NCI-H526 (cell line): ENCODE measurements at regions not wholly inside any gene's neighbourhood (a gene's known extent, or its start where the extent isn't known, plus 50 kb on each side); places are given as distances from the start of the nearest gene placed in this dataset.

Experiments used
- DNase-seq, 2 experiments: peaks; one replicate each; lab custom pipeline; 2025; lab: John Stamatoyannopoulos, UW

- no peak for DNase-seq
These were observed 89.0 kb downstream of the UNCX start for GRCh38 chr7:1321411-1322239.

- DNase-seq: no peak
These were observed 89.8 kb downstream of the UNCX start for GRCh38 chr7:1322240-1323110.

- peak in 1 of 2 experiments; percentile 33 for DNase-seq
These were observed 90.7 kb downstream of the UNCX start for GRCh38 chr7:1323178-1324027.

- no peak for DNase-seq
These were observed 91.6 kb downstream of the UNCX start for GRCh38 chr7:1324028-1324900.

GRCh38 chr7:1325246-1325645, 92.6 kb downstream of the UNCX start:
- DNase-seq: peak in 1 of 2 experiments; percentile 39

- no peak for DNase-seq
These were observed 93.2 kb downstream of the UNCX start for GRCh38 chr7:1325646-1326510.

- no peak for DNase-seq
These were observed 93.8 kb downstream of the UNCX start for GRCh38 chr7:1326511-1326785.

GRCh38 chr7:1329261-1329660, 96.6 kb downstream of the UNCX start:
- DNase-seq: no peak

- DNase-seq: no peak
These were observed 97.5 kb downstream of the UNCX start for GRCh38 chr7:1329966-1330800.

DNA sequence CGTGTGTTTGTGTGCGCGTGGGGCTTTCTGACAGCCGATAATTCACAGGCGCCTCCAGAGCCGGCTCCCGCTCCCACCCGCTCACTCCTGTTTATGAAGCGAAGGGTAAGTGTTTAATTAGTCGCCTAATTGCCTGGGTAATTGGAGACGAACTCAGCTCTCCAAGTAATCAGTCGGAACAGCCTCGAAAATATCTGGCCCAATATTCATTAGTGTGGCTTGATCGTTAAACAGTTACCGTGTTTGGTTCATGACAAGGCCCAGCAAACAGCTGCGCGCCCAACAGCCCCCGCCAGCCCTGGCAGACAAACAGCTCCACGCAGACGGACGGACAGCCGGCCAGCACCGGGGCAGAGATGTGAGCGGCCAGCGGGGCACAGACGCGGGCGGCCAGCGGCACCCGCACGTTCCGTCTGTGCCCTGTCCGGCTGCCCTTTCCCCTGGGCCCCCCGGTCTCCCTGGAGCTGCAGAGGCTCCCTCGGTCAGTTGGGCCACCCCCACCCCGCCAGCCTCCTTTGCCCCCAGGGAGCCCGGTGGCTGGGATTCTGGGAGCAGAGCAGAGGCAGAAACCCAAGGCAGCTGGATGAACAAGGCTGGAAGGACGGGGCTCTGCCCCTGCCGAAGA, 98.2 kb downstream of the UNCX start:
- no peak for DNase-seq

- no peak for DNase-seq
These were observed 99.1 kb downstream of the UNCX start for GRCh38 chr7:1331561-1332467.

DNA sequence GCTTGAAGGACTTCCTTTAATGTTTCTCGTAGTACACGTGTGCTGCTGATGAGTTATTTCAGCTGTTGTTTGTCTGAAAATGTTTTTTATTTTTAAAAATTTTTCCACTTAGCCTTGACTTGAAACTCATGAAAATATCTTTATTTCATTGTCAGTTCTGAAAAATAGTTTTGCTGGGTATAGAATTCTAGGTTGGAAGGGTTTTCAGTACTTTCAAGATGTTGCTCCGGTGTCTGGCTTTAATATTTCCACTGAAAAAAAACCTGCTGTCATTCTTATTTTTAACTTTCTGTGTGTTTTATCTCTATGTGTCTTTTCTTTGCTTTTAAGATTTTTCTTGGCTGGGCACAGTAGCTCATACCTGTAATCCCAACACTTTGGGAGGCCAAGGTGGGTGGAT, 103.8 kb downstream of the UNCX start:
- DNase-seq: no peak

GRCh38 chr7:1339611-1340010, 106.9 kb downstream of the UNCX start:
- no peak for DNase-seq

DNA sequence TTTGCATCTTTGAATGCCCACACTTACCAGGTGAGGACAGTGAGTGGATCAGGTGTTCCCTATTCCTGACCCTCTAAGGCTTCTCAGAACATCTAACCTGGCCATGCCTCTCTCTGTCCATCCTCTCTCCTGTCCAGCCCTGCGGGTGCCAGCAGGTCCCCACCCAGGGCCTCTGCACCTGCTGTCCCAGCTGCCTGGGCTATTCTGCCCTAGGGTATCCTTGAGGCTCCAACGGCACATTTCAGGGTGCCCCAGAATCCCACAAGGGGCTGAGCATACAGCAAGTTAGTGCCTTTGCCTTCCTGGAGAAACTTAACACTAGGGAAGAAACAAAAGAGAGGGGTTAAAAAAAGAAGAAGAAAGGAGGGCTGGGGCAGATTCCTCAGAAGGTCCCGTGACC, 107.4 kb downstream of the UNCX start:
- no peak for DNase-seq

DNA sequence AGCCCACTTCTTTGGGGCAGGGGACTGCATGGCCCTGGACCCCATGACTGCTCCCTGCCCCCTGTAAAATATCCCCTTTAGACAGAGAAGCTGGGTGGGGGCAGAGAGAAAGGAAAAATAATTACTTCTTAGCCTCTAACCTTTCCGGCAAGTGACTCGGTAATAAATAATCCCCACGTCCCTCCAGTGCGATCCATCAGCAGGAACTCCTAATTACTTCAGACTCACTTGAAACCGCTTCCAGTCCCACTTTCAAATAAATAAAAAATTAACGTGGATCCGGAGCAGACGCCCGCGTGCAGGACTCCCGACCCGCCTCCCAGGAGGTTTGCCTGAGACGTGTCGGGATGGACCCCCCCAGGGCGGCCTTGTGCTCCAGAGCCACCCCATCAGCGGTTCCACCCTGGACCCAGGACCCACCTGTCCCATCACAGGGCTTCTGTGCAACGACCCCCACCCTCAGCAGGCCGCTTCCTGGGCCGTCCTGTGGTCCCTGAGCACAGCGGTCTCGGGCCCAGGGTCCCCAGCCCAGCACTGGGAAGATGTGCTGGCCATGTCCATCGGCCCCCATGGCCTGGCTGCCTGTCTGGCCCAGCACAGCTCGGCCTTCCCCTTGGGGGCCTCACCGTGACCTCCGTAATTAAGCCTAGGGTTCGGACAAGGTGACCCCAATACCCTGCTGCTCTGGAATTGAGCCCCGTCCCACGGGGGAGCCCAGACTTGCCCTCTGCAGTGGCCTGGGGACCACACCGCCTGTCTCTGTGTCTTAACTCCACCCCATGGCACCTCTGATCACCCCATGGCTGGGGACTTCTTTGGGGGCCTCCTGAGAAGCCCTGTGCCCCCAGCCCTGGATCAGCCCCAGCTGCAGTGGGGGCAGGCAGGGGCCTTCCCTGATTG, 108.0 kb downstream of the UNCX start:
- no peak for DNase-seq

GRCh38 chr7:1341361-1342089, 108.9 kb downstream of the UNCX start:
- no peak for DNase-seq
